A549 (cell line): ENCODE measurements at regions not wholly inside any gene's neighbourhood (a gene's known extent, or its start where the extent isn't known, plus 50 kb on each side); places are given as distances from the start of the nearest gene placed in this dataset.

Experiments
- CEBPB ChIP-seq, 2 experiments: fragments of >200 bp in 1 of 2; sonication (Bioruptor Twin) in 1 of 2; formaldehyde crosslinking in 1 of 2; IDR thresholded peaks; 2 replicates each; pipeline ENCODE4 v1.6.1; 2012 to 2016
- CHD2 ChIP-seq: fragments of 150-350 bp; IDR thresholded peaks from 2 replicates; pipeline ENCODE4 v1.6.1; 2014; ENCODE audit warnings: low read length; ENCODE audit not compliant: partially characterized antibody
- CTCF ChIP-seq: fragments of >200 bp; sonication (Bioruptor Twin); formaldehyde crosslinking; IDR thresholded peaks from 3 replicates; pipeline ENCODE4 v1.5.1; 2016
- TF ChIP-seq, protein P1 (sequence below): fragments of 200-600 bp; sonication (generic); IDR thresholded peaks from 2 replicates; pipeline ENCODE4 v1.6.1; 2016; ENCODE audit warnings: antibody characterized with exemption, mild to moderate bottlenecking, moderate library complexity

- TF ChIP-seq, protein P1, sequence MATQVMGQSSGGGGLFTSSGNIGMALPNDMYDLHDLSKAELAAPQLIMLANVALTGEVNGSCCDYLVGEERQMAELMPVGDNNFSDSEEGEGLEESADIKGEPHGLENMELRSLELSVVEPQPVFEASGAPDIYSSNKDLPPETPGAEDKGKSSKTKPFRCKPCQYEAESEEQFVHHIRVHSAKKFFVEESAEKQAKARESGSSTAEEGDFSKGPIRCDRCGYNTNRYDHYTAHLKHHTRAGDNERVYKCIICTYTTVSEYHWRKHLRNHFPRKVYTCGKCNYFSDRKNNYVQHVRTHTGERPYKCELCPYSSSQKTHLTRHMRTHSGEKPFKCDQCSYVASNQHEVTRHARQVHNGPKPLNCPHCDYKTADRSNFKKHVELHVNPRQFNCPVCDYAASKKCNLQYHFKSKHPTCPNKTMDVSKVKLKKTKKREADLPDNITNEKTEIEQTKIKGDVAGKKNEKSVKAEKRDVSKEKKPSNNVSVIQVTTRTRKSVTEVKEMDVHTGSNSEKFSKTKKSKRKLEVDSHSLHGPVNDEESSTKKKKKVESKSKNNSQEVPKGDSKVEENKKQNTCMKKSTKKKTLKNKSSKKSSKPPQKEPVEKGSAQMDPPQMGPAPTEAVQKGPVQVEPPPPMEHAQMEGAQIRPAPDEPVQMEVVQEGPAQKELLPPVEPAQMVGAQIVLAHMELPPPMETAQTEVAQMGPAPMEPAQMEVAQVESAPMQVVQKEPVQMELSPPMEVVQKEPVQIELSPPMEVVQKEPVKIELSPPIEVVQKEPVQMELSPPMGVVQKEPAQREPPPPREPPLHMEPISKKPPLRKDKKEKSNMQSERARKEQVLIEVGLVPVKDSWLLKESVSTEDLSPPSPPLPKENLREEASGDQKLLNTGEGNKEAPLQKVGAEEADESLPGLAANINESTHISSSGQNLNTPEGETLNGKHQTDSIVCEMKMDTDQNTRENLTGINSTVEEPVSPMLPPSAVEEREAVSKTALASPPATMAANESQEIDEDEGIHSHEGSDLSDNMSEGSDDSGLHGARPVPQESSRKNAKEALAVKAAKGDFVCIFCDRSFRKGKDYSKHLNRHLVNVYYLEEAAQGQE: no peak
- TF ChIP-seq CTCF (no peak), CEBPB (IDR thresholded peaks at IDR 0.05) (no peak), CHD2 (no peak)
Observed at GRCh38 chr12:67074072-67074471, 195.1 kb upstream of the CAND1 start.
